Left colon (tissue), 2 donors: ENCODE measurements at regions not wholly inside any gene's neighbourhood (a gene's known extent, or its start where the extent isn't known, plus 50 kb on each side); places are given as distances from the start of the nearest gene placed in this dataset.

Experiments used
- ATAC-seq: fragments of 200-7000 bp; cut with Tn5 transposase; one replicate; pipeline ENCODE4 v1.9.1; 2020; ENCODE audit warnings: mild to moderate bottlenecking, moderate library complexity
- DNase-seq, 2 donors: peaks; one replicate each; pipeline ENCODE4 v3.0.0-alpha.2; 2020
- intact Hi-C, 2 donors: fragments of 100-400 bp; cut with DNase I in 1 of 2; cut with micrococcal nuclease in 1 of 2; formaldehyde crosslinking; loops; one replicate each; pipeline versions ENCODE4 v1.11.2 to v1.14.0; 2022; cut with DNase I, micrococcal nuclease
- donor health status: DM: no; HTN: no; CAD: no.
- donor health status: DM: yes; HTN: yes; CAD: no.

- DNase-seq (no peak), ATAC-seq (no peak)
- intact Hi-C loops: no loop called here
These were observed 148.3 kb upstream of the USP38 start for GRCh38 chr4:143036443-143036842.

GRCh38 chr4:143046454-143046853, 138.3 kb upstream of the USP38 start:
- intact Hi-C loops: no loop called here
- DNase-seq: peak in 1 of 2 donors; percentile 33
- ATAC-seq: no peak

DNA sequence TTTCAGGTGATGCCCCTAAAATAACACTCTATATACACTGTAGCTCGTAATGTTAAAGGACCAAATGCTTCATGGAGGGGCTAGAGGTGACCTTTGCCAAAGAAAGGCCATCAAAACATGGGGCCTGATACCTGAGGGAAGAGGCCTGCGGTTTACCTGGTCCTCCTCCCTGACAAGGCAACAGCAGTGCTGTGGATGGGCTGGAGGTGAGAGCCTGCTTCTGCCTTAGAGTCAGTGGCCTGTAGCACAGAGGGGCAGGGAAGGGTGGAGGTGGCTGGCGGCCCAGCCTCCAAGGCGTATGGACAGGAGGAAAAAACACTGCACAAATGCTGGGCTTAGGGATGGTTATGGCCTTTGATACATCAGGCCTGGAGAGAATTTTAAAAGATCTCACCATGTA, 137.8 kb upstream of the USP38 start:
- ATAC-seq (no peak), DNase-seq (no peak)
- intact Hi-C loops: no loop called here

DNA sequence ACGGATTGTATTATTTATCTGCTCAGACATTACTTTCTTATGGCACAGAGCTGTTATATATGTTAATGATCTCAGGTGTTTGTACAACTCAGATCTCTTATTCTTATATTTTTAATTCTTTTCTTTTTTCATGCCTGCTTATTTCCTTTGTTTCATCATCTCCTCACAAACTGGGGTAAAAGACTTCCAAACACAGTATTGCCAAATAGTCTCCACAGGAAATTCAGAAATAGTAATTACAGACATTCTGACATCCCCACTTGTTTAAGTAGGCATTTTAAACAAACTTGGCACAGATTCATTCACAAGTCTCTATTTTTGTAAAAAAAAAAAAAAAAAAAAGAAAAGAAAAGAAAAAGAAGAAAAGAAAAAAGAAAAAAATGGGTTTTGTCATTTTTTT, 129.7 kb upstream of the USP38 start:
- DNase-seq (no peak), ATAC-seq (no peak)
- intact Hi-C loops: no loop called here

GRCh38 chr4:143055997-143056396, 128.7 kb upstream of the USP38 start:
- intact Hi-C loops: no loop called here
- DNase-seq (no peak), ATAC-seq (no peak)

DNA sequence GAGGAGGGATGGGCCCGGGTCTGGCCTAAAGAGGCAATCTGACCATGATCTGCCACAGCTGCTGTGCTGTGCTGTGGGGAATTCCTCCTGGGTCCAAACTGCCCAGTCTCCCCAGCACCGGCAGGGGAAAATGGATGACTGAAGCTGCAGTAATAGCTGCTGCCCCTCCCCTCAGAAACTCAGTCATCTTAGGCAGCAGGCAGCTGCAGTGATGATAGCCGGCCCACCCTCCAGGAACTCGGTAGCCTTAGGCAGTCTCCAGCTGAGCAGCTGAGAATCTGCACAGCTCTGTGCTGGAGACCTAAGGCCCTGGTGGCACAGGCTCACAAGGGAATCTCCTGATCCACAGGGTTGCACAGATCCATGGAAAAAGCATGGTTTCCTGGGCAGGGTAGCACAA, 113.4 kb upstream of the USP38 start:
- no peak for DNase-seq
- intact Hi-C loops: no loop called here
- no peak for ATAC-seq

DNA sequence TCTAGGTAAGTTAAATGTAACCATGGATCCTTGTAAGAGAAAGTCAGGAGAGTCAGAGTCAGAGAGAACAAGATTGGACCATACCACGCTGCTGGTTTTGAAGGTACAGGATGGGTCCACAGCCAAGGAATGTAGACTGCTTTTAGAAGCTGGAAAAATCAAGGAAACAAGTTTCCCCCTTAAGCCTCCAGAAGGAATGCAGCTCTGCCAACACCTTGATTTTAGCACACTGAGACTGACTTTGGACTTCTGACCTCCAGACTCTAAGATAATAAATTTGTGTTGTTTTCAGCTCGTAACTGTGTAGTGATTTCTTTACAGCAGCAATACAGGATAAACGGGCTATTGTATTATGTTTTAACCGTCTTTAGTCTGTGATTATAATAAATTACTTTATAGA, 108.0 kb upstream of the USP38 start:
- ATAC-seq (peak; percentile 99), DNase-seq (peak in 1 of 2 donors; percentile 55)
- intact Hi-C loops: no loop called here

DNA sequence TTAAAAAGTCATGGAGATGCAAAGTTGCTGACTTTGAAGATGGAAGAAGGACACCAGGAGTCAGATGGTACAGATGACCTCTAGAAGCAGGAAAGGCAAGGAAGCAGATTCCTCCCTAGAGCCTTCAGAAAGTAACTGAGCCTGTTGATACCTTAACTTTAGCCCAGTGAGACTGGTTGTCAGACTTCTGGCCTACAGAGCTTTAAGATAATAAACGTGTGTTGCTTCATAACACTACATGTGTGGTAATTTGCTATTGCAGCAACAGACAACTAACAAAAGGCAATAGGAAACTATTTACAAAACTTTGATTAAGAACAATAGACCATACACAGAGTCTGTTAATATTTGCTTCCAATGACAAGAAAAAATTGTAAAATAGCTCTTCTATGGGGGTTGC, 102.0 kb upstream of the USP38 start:
- intact Hi-C loops: no loop called here
- ATAC-seq: peak; percentile 54
- no peak for DNase-seq

DNA sequence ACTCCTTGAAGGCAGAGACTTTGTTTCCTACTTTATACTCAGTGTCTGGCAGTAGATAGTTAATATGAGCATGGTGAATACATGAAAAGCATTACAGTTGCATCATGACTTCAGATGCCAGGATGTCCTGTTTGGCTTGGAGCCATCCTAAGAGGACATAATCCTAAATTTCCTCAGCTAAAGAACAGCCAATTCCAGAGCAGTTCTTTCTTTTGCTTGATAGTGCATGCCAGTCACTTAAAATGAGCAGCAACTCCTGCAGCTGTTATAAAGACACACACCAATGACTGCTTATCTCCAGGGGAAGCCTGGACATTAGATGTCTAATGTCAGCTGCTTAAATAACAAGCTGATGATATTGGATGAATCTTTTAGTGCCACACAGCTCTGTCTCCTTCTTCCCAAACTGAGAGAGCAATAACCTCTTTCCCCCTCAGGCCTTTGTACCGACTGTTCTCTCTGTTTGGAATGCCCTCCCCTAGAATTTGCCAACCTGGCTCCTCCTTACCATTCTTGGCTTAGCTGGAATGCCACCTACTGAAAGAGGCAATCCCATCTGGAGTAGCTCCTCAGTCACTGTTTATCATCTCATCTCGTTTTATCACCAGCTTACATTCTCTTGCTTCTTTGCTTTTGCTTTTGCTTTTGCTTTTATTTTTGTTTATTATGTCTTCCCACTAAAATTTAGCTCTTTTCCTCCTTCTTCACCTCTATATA, 100.8 kb upstream of the USP38 start:
- DNase-seq: no peak

DNA sequence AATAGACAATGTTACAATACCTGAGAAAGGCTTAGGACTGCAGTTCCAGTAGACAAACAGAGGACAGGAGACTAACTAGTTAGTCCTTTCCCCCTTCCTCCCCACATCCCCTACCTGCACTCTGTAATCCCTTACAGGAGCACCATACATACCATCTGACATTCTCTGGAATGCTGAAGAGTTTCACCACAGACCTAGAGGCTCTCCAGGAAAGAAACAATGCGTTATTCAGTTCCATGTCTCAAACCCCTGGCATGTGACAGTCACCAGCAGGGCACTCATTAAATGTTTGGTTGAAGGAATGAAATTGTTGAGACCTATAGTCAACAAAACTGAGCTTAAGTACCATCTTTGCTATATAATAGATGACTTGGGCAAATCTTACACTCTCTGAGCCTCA, 100.2 kb upstream of the USP38 start:
- ATAC-seq: peak; percentile 19
- DNase-seq: no peak
- intact Hi-C loops: no loop called here

More for the DNA sequence above, 100.8 kb upstream of the USP38 start:
- ATAC-seq: peak; percentile 52
- intact Hi-C loops: no loop called here

GRCh38 chr4:143085224-143085623, 99.5 kb upstream of the USP38 start:
- DNase-seq (no peak), ATAC-seq (peak; percentile 50)
- intact Hi-C loops: no loop called here

GRCh38 chr4:143085659-143086058, 99.1 kb upstream of the USP38 start:
- intact Hi-C loops: no loop called here
- peak; percentile 85 for ATAC-seq
- DNase-seq: no peak

DNA sequence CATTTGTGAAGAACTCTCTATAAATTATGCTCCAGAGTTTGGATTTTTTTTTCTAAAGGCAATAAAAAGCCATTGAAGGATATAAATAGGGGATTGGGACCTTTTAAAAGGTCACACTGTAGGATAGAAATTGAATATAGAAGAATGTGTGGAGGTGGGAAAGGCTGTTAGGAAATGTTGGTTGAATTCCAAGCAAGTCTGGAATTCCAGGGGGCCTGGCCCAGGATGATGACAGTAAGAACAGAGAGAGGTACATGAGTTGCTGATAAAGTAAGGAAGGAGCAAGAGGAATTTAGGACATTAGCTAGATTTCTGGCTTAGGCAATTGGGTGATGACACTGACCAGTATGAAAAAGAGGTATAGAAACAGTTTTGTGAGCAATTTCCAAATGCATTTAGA, 95.4 kb upstream of the USP38 start:
- ATAC-seq: no peak
- intact Hi-C loops: no loop called here
- no peak for DNase-seq

- DNase-seq (no peak), ATAC-seq (no peak)
- intact Hi-C loops: no loop called here
These were observed 94.9 kb upstream of the USP38 start for GRCh38 chr4:143089847-143090246.

DNA sequence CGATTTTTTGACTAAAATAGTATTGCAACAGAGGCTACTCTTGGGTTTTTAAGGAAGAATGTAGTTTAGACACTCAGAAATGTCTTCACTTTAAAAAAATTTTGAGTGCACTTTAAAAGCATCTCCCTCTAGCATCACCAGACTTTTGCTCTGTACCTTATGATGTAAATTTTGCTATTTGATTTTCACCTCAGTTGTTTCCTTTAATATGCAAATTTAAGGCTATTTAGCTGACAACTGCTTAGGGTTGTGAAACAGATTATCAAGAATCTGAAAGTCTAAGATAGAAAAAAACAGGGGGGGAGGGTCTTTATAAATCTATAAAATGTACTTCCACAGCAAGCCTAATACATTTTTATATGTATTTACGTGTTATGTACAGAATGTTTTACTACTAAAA, 92.9 kb upstream of the USP38 start:
- ATAC-seq (no peak), DNase-seq (no peak)
- intact Hi-C loops: no loop called here

GRCh38 chr4:143095447-143095846, 89.3 kb upstream of the USP38 start:
- no peak for DNase-seq
- ATAC-seq: peak; percentile 77
- intact Hi-C loops: no loop called here

DNA sequence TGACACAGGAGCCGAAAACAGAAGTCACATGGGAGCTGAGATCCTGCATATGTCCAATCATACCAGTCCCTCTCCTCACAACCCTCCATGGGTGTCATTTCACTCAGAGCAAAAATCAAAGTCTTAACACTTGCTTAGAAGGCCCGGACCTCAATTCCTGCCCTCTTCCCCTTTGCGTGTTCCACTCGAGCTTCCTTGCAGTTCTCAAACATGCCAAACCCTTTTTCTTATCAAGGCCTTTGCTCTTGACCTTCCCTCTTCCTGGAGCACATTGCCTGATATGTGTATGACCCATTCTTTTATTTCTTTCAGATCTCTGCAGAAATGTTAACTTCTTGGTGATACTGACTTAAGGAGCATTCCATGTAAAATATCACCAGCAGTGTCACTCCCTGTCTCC, 87.0 kb upstream of the USP38 start:
- ATAC-seq: peak; percentile 95
- intact Hi-C loops: no loop called here
- peak; percentile 8 to 29 for DNase-seq

DNA sequence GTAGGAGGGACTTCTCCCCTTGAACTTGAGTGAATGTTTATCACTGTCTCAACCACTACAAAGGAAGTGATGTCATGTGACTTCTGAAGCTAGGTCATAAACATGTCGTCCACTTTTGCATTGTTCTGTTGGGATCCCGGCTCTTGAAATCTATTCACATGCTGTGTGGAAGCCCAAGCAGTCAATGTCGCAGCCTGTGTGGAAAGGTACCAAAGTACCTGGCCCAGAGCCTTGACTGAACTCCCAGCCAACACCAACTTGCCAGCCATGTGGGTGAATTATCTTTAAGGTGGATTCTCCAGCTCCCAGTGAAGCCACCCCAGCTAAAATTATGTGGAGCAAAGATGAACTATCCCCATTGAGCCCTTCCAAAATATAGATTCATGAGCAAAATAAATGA, 85.0 kb upstream of the USP38 start:
- no peak for DNase-seq
- intact Hi-C loops: no loop called here
- no peak for ATAC-seq

DNA sequence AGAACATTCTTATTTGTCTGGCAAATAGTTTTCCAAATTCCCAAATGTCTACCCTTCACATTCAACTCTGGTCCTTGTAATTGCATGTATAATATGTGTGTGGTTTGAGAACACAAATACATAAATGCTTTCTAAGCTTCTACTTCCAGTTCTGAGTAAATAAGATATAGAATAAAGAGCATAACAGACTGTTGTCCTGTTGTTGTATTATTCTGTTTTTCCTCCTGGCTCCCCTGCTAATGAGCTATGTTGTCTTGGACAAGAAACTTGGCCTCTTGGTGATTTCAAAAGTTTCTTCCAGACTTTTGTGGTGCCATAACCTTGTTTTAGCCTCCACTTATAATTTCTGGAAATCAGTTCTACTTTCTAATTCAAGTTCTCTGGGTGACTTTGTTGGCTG, 75.3 kb upstream of the USP38 start:
- intact Hi-C loops: no loop called here
- ATAC-seq: no peak
- no peak for DNase-seq

- DNase-seq: no peak
- no peak for ATAC-seq
- intact Hi-C loops: no loop called here
These were observed 66.1 kb upstream of the USP38 start for GRCh38 chr4:143118663-143119062.

DNA sequence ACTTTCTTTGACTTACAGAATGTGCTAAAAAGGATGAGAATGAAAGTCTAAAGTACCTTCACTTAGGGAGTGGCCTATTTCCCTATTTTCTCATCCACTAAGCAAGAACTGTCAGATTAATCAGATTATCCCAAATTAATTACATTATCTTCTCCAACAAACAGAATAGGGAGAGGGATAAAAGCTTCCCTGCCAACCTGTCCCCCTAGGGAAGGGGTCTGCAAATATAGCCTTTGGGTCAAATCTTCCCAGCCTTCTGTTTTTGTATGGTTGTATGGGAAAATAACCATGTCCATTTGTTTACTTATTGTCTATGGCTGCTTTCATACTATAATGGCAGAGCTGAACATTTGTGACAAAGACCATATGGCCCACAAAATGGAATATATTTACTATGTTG, 57.1 kb upstream of the USP38 start:
- ATAC-seq (no peak), DNase-seq (no peak)
- intact Hi-C loops: no loop called here
